GM12875 (cell line): ENCODE measurements at regions not wholly inside any gene's neighbourhood (a gene's known extent, or its start where the extent isn't known, plus 50 kb on each side); places are given as distances from the start of the nearest gene placed in this dataset.

Source experiments
- H3K4me3 ChIP-seq: one replicate; pipeline ENCODE4 v1.5.1; 2011; ENCODE audit warnings: low read depth, low read length, control low read depth
- TF ChIP-seq, protein P1 (sequence below): IDR thresholded peaks from 2 replicates; pipeline ENCODE4 v1.5.1; 2011; ENCODE audit warnings: low read depth, mild to moderate bottlenecking, control low read depth, inconsistent platforms, low read length, moderate library complexity, borderline replicate concordance; ENCODE audit not compliant: insufficient read depth

DNA sequence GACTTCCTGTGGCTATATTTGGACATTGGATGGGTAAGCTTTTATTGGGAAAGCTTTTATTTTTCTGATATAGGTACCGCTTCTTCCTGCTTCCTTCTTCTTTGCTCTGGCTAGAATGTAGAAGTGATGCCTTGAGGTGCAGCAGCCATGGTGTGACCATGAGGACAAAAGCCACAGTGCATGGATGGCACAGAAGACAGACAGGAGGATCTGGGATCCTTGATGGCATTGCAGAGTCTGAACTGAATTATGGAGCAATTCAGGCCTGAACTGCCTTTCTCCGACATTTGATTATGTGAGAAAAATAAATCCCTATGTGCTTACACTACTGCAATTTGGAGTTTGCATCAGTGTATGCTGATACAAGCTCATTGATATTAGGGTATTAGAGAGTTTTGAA lies 191.3 kb upstream of the CRY1 start:
- no peak overlapping the region for H3K4me3 ChIP-seq
- TF ChIP-seq, protein P1, sequence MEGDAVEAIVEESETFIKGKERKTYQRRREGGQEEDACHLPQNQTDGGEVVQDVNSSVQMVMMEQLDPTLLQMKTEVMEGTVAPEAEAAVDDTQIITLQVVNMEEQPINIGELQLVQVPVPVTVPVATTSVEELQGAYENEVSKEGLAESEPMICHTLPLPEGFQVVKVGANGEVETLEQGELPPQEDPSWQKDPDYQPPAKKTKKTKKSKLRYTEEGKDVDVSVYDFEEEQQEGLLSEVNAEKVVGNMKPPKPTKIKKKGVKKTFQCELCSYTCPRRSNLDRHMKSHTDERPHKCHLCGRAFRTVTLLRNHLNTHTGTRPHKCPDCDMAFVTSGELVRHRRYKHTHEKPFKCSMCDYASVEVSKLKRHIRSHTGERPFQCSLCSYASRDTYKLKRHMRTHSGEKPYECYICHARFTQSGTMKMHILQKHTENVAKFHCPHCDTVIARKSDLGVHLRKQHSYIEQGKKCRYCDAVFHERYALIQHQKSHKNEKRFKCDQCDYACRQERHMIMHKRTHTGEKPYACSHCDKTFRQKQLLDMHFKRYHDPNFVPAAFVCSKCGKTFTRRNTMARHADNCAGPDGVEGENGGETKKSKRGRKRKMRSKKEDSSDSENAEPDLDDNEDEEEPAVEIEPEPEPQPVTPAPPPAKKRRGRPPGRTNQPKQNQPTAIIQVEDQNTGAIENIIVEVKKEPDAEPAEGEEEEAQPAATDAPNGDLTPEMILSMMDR, result no peak

DNA sequence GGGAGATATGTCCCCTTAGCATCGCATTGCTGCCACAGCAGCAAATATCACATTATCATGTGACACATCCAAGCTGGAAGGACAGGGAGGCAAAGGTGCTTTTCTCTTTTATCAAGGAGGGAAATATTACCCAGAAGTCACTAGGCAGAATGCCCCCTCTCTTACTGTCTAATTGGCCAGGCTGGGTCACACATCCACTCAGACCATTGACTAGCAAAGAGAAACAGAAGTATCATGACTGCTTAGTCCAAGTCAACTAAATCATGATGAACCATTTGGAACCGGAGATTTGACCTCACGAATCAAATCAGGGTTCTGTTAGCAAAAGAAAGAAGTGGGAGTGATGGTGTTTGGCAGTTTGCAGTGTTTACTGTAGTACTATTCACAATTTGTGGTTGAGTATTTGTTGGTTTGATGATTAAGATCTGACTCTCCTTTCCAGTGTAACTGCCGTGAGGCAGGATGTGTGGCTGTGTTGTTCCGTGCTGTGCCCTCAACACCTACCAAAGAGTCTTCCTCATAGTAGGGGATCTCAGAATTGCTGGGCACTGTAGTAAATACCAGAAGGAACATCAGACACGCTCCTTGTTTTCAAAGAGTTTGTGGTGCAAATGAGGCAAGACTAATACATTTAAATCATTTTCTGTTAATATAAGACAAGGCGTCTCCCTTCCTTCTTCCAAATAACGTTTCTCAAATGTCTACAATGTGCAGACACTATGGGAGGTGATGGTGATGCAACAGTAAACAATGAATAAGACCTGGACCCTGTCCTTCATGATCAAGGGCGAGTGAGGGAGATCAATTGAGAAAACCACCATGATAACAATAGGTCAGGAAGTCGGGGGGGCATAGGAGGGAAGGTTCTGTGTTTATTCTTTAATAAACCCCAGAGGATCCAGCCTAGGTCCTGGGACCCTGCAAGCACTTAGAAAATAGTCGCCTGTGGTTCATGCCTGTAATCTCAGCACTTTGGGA lies 194.4 kb upstream of the CRY1 start:
- no peak overlapping the region for H3K4me3 ChIP-seq
- TF ChIP-seq, protein P1, result no peak

DNA sequence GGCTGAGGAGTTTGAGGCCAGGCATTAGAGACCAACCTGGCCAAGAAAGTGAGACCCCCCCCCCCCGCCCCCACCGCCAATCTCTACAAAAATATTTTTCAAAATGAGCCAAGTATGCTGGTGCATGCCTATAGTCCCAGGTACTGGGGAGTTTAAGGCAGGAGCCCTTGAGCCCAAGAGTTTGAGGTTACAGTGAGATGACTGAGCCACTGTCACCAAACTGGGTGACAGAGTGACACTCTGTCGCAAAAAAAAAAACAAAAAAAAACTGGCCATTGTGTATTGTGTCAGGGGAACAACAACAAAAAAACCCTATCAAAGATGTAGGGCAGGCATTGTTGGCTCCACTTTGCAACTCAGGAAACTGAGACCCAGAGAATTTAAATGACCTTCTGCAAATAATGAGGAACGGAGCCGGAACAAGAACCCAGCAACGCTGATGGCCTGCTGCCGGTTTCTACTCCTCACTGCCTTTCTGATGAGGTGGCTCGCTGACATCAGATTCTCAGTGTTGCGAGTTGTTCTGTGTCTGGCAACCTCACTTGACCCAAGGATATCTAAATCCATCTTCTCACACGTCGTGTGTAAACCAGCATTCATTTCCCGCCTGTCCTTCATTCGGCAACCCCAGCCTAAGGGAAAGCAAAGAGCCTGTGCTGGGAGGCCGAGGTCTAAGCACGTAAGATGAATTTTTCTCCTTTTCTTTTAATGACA lies 195.2 kb upstream of the CRY1 start:
- H3K4me3 ChIP-seq, result no peak overlapping the region

DNA sequence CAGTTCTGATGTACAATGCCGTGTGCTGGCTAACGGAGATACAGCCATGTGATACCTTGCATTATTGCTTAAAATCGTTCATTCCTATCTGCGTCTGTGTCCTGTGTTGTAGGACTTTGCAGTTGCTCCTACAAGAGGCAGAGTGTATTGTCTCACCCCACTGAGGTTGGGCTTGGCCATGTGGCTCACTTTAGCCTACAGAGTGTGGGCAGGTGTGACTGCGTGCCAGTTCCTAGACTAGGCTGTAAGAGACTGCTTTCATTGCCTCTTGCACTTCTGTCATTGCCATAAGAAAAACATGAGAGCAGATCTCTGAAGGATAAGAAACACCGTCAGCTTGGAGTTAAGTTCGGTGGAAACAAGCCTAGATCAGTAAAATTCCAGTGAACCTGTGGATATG lies 197.7 kb upstream of the CRY1 start:
- no peak overlapping the region for H3K4me3 ChIP-seq
- TF ChIP-seq, protein P1, result no peak

More for the DNA sequence above, 195.2 kb upstream of the CRY1 start:
- TF ChIP-seq, protein P1, result no peak

DNA sequence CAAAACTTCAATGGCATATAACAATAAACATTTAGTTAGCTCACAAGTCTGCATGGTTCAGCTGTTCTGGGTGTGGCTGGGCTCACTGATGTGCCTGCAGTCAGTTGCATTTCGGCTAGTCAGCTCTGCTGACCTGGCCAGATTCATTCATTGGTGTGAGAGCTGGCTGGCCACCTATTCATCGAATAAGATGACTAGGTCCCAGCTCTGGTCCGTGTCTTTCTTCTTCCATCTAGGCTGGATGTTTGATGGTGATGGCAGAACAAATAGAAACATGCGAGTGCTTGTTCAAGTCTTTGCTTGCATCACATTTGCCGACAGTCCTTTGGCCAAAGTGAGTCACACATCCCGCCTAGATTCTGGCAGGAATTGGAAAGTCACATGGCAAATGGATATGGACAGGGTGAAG lies 203.3 kb upstream of the CRY1 start:
- no peak overlapping the region for H3K4me3 ChIP-seq
- TF ChIP-seq, protein P1, result no peak

DNA sequence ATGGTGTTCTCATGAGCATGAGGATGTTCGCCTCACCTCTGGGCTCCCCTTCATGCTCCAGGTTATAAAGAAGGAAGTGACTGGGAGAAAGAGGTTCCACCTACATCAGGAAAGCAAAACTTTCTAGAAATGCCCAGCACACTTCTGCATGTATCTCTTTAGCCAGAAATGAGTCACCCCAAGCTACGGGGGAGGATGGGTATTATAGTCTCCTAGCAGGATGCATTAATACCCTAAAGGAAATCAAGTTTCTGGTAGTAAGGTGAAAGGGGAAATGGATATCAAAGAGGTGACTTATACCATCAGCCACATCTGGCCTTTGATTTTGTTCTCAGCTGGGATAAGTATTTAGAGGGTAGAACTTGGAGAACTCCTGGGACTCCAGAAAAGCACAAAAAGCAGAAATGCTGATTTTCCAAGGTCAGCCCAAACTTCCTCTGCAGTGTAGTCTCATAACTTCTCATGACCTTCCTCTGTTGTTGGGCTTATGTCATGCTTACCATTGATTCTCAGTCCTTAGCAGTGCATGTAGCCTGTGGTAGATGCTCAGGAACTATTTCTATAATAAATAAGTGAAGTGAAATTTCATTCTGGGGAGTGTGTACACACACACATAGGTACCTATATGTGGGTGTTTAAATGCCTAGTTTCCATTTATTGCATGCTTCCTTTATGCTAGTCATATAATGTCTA lies 209.4 kb upstream of the CRY1 start:
- no peak overlapping the region for H3K4me3 ChIP-seq
- TF ChIP-seq, protein P1, result no peak
